ENCODE measurements at regions not wholly inside any gene's neighbourhood (a gene's known extent, or its start where the extent isn't known, plus 50 kb on each side); places are given as distances from the start of the nearest gene placed in this dataset.
A peak's percentile ranks its signal among the peaks of the same experiment; 100 is the strongest.

DNA sequence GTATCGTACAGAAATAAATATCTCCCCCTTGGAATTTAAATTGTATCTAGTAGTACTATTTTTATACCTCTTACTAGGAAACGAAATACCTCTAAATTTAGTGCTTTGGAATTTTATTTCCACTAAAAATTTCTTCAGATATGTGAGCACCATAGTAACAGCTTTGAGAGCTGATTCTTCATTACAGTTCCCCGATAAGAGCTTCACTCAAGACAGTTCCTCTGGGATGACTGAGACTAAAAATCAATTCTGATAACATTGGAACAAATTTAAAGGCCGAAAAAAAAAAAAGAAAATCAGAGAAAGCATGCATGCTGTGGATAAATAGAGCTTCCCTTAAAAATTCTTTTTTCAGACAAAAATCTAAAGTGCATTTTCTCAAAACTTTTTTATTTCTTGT, 68.5 kb upstream of the MEF2C start:
- TF ChIP-seq PAX5 (IDR thresholded peaks at IDR 0.05; ENCODE audit: insufficient read depth, low read length, severe bottlenecking) (no peak), TAF1 (IDR thresholded peaks at IDR 0.05; ENCODE audit: low read depth, low read length) (no peak), POLR2AphosphoS5 (IDR thresholded peaks at IDR 0.05; ENCODE audit: low read depth, low read length) (no peak), POU2F2 (IDR thresholded peaks at IDR 0.05; ENCODE audit: low read depth, low read length) (no peak), SPI1 (IDR thresholded peaks at IDR 0.05; ENCODE audit: low read depth, low read length) (no peak), POLR2A (IDR thresholded peaks at IDR 0.05; ENCODE audit: low read depth, low read length) (no peak)
- FAIRE-seq (no peak), DNase-seq (ENCODE audit: insufficient read length, low spot score) (no peak)

DNA sequence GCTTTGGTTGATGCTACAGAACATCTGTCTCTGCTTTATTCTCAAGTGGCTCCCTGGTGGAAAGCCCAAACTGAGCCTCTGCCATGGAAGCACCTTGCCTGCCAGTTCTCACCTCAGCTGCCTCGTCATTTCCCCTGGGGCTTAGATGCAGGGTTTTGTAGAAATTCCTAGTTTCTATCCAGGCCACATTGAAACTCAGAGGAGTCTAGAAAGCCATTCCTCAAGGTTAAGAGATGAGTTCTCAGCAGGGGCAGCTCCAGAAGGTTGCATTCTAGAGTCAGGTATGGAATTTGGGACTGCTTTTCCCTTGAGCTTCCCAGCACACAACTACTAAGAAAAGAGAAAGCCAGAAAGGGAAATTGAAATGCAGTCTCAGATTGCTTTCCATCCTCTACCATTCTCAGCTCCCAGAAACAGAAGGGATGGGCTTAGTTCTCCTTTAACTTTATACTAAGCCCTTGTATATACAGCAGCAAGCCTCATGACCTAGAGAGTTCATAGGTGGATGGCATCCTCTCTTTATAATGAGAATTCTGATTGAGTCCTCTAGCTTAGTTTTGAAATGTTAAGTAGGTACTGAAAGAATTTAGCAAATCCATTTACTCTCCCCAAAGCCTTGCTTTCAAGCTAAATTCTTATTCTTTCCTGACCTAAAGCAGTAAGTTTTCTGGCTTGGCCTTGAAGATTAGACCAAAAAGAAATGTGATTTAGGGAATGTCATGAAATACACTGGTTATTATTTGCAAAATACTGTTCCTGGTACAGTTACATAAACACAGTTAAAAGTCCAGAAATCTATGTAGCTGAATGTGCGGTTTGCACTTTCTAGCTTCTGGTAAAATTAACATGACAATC, 66.0 kb upstream of the MEF2C start:
- DNase-seq (ENCODE audit: insufficient read length, low spot score): no peak
- TF ChIP-seq TAF1 (IDR thresholded peaks at IDR 0.05; ENCODE audit: low read depth, low read length) (no peak), POLR2AphosphoS5 (IDR thresholded peaks at IDR 0.05; ENCODE audit: low read depth, low read length) (no peak), POU2F2 (IDR thresholded peaks at IDR 0.05; ENCODE audit: low read depth, low read length) (no peak), PAX5 (IDR thresholded peaks at IDR 0.05; ENCODE audit: insufficient read depth, low read length, severe bottlenecking) (no peak), POLR2A (IDR thresholded peaks at IDR 0.05; ENCODE audit: low read depth, low read length) (no peak), SPI1 (IDR thresholded peaks at IDR 0.05; ENCODE audit: low read depth, low read length) (no peak)

DNA sequence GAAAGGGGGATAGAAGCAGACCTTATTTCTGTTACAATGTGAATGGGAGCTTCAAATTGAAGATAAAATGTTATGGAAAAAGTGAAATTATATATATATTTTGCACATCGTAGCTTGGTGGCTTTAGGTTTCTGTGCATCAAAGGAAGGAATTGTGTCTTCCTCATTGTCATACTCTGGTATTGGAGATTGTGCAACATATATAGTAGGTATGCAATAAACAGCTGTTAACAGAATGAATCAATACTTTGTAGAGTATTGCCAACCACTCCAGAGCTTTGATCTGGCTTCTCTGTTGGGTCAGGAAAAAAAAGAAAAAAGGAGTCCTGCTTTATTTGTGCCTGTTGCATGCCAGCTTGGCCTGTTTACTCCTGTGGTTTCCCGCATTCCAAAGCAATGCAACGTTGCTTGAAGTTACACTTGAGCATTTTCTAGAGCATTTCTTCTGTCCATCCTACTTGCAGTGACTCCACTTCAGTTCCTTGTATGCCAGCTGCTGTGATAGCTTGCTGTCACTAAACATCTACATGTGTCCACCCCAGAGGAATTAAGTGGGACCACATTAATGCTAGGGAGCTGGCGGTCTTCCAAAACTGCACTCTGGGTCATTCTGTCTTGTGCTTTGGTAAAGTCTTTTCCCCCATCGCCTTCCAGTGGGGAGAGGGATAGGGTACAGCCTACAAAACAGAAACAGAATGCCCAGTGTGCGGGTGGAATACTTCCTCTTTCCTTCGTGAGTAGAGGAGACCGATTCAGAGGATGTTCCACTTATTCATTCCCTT, 62.0 kb upstream of the MEF2C start:
- no peak for DNase-seq (ENCODE audit: insufficient read length, low spot score)
- TF ChIP-seq SPI1 (IDR thresholded peaks at IDR 0.05; ENCODE audit: low read depth, low read length): no peak
- no peak for TF ChIP-seq POU2F2 (IDR thresholded peaks at IDR 0.05; ENCODE audit: low read depth, low read length)
- TF ChIP-seq POLR2AphosphoS5 (IDR thresholded peaks at IDR 0.05; ENCODE audit: low read depth, low read length): no peak
- no peak for TF ChIP-seq PAX5 (IDR thresholded peaks at IDR 0.05; ENCODE audit: insufficient read depth, low read length, severe bottlenecking)
- no peak for TF ChIP-seq TAF1 (IDR thresholded peaks at IDR 0.05; ENCODE audit: low read depth, low read length)
- peak; percentile 48 for FAIRE-seq

More for the DNA sequence above, 66.0 kb upstream of the MEF2C start:
- no peak for FAIRE-seq

DNA sequence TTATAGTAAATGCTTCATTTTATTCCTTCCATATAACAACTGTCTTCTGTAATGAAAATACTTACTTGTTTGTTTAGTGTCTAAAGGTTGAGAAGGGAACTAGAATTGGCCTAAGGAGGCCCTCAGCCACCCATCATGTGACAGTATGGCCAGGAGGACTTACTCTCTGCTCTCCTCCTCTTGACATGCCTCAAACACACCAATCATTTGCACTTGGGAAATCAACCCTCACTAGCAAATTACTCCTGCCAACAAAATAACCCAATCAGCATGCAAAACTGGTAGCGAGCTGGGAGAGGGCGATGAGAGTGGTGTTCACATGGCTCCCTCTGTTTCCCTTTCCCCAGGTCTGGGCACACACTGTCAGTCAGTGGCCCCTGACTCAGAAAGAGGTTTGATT, 58.6 kb upstream of the MEF2C start:
- DNase-seq (ENCODE audit: insufficient read length, low spot score) (no peak), FAIRE-seq (no peak)
- TF ChIP-seq POLR2AphosphoS5 (IDR thresholded peaks at IDR 0.05; ENCODE audit: low read depth, low read length) (no peak), POLR2A (IDR thresholded peaks at IDR 0.05; ENCODE audit: low read depth, low read length) (no peak), TAF1 (IDR thresholded peaks at IDR 0.05; ENCODE audit: low read depth, low read length) (no peak), SPI1 (IDR thresholded peaks at IDR 0.05; ENCODE audit: low read depth, low read length) (no peak), POU2F2 (IDR thresholded peaks at IDR 0.05; ENCODE audit: low read depth, low read length) (no peak)

DNA sequence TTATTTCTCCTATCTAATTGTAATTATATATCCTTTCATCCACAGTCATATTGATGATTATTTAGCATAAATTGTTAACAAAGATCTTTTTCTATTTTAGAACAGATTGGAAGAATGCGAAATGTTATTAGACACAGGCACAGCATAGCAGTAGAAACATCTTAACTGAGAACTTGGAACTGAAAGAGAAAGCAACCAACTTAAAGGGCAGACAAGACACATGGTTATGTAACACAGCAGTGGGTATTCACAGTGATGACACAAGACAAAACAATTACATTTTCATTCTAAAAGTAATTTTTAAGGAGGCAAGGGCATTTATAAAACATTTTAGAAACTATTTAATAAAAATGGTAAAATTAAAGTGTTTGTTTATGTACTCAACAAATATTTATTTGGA, 57.7 kb upstream of the MEF2C start:
- FAIRE-seq (no peak), DNase-seq (ENCODE audit: insufficient read length, low spot score) (no peak)
- TF ChIP-seq POLR2A (IDR thresholded peaks at IDR 0.05; ENCODE audit: low read depth, low read length): no peak
- no peak for TF ChIP-seq POLR2AphosphoS5 (IDR thresholded peaks at IDR 0.05; ENCODE audit: low read depth, low read length)
- no peak for TF ChIP-seq SPI1 (IDR thresholded peaks at IDR 0.05; ENCODE audit: low read depth, low read length)
- TF ChIP-seq POU2F2 (IDR thresholded peaks at IDR 0.05; ENCODE audit: low read depth, low read length): no peak
- no peak for TF ChIP-seq TAF1 (IDR thresholded peaks at IDR 0.05; ENCODE audit: low read depth, low read length)
- no peak for TF ChIP-seq PAX5 (IDR thresholded peaks at IDR 0.05; ENCODE audit: insufficient read depth, low read length, severe bottlenecking)

DNA sequence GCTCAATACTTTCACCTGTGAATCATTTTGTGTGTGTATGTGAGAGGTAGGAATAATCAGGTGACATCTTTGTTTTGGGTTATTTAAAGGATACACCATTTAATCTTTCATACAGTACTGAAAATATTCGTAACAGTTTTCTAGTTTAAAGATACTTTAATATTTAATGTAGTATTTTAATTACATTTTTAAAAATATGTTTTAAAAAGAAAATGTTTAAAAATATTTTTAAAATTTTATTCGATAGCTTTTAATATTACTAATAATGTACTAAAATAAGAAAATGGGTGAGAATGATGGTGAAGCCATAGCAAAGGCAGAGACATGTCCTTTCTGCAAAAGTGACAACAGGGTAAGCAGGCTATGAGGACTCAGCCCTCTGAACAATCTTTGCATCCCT, 56.3 kb upstream of the MEF2C start:
- TF ChIP-seq TAF1 (IDR thresholded peaks at IDR 0.05; ENCODE audit: low read depth, low read length) (no peak), PAX5 (IDR thresholded peaks at IDR 0.05; ENCODE audit: insufficient read depth, low read length, severe bottlenecking) (no peak), POLR2A (IDR thresholded peaks at IDR 0.05; ENCODE audit: low read depth, low read length) (no peak), SPI1 (IDR thresholded peaks at IDR 0.05; ENCODE audit: low read depth, low read length) (no peak), POU2F2 (IDR thresholded peaks at IDR 0.05; ENCODE audit: low read depth, low read length) (no peak), POLR2AphosphoS5 (IDR thresholded peaks at IDR 0.05; ENCODE audit: low read depth, low read length) (no peak)
- FAIRE-seq: no peak
- no peak for DNase-seq (ENCODE audit: insufficient read length, low spot score)

DNA sequence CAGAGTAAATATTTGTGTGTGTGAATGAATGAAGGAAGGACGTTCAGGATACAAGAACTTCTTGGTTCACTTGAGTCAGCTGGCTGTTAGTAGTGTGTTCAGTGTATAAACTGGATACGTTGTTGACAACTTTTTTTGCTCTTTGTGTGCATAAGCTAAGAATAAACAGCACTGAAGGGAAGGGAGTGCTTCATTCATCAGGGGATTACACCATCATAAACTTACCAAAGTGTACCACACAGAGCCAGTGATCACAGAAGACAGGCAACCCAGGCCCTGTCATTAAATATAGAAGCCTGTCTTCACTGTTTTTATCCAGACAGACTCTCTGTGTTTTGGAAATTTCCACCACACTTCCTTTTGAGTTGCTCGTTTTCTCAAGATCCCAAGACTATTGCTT, 55.5 kb upstream of the MEF2C start:
- no peak for DNase-seq (ENCODE audit: insufficient read length, low spot score)
- TF ChIP-seq POLR2AphosphoS5 (IDR thresholded peaks at IDR 0.05; ENCODE audit: low read depth, low read length): no peak
- no peak for TF ChIP-seq TAF1 (IDR thresholded peaks at IDR 0.05; ENCODE audit: low read depth, low read length)
- no peak for TF ChIP-seq POLR2A (IDR thresholded peaks at IDR 0.05; ENCODE audit: low read depth, low read length)
- TF ChIP-seq POU2F2 (IDR thresholded peaks at IDR 0.05; ENCODE audit: low read depth, low read length): no peak
- no peak for TF ChIP-seq PAX5 (IDR thresholded peaks at IDR 0.05; ENCODE audit: insufficient read depth, low read length, severe bottlenecking)
- TF ChIP-seq SPI1 (IDR thresholded peaks at IDR 0.05; ENCODE audit: low read depth, low read length): no peak
- FAIRE-seq: no peak

DNA sequence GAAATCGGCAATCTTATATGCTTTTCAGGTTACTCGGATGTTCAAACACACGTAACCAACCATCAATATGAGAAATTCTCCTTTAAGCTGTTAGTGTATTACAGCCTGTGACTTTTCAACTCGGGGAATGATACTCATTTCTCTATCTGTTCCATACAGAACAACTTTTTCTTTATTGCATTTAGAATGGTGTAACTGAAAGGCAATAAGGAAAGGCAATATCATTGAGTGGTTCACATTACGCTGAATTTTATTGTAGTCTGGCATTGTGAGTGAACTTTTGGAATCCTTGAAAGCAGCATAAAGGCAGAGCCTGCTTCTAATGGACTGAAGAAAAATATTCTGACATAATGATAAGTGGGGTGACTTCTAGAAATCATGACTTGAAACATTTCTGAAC, 54.4 kb upstream of the MEF2C start:
- FAIRE-seq: no peak
- no peak for TF ChIP-seq POU2F2 (IDR thresholded peaks at IDR 0.05; ENCODE audit: low read depth, low read length)
- TF ChIP-seq TAF1 (IDR thresholded peaks at IDR 0.05; ENCODE audit: low read depth, low read length): no peak
- no peak for TF ChIP-seq POLR2AphosphoS5 (IDR thresholded peaks at IDR 0.05; ENCODE audit: low read depth, low read length)
- no peak for TF ChIP-seq SPI1 (IDR thresholded peaks at IDR 0.05; ENCODE audit: low read depth, low read length)
- no peak for TF ChIP-seq PAX5 (IDR thresholded peaks at IDR 0.05; ENCODE audit: insufficient read depth, low read length, severe bottlenecking)
- no peak for TF ChIP-seq POLR2A (IDR thresholded peaks at IDR 0.05; ENCODE audit: low read depth, low read length)

DNA sequence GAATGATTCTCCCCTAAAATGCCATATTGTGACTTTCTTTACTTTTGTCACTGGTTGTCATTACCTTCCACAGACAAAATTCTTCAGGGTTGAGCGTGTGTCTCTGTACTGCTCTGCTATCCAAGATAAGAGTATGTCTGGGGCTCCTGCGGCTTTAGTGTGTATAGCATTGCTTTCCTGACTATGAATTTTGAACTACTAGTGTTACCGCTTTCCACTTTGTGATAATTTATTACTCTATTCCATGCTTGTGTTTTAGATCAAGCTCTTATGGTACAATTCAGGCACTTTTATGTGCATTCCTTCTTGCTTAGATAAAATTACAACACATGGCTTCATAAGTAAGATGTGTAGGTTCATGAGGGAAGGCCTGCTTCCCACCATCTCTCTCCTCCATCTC, 51.5 kb upstream of the MEF2C start:
- TF ChIP-seq TAF1 (IDR thresholded peaks at IDR 0.05; ENCODE audit: low read depth, low read length) (no peak), PAX5 (IDR thresholded peaks at IDR 0.05; ENCODE audit: insufficient read depth, low read length, severe bottlenecking) (no peak), POLR2AphosphoS5 (IDR thresholded peaks at IDR 0.05; ENCODE audit: low read depth, low read length) (no peak), POU2F2 (IDR thresholded peaks at IDR 0.05; ENCODE audit: low read depth, low read length) (no peak), SPI1 (IDR thresholded peaks at IDR 0.05; ENCODE audit: low read depth, low read length) (no peak), POLR2A (IDR thresholded peaks at IDR 0.05; ENCODE audit: low read depth, low read length) (no peak)
- DNase-seq (ENCODE audit: insufficient read length, low spot score) (no peak), FAIRE-seq (no peak)

More for the DNA sequence above, 54.4 kb upstream of the MEF2C start:
- no peak for DNase-seq (ENCODE audit: insufficient read length, low spot score)
